GM18858 (cell line): ENCODE measurements at regions not wholly inside any gene's neighbourhood (a gene's known extent, or its start where the extent isn't known, plus 50 kb on each side); places are given as distances from the start of the nearest gene placed in this dataset.

Source experiments
- ATAC-seq: cut with Tn5 transposase; IDR thresholded peaks from one replicate; pipeline ENCODE4 v1.9.1; 2021; ENCODE audit not compliant: unreplicated experiment

DNA sequence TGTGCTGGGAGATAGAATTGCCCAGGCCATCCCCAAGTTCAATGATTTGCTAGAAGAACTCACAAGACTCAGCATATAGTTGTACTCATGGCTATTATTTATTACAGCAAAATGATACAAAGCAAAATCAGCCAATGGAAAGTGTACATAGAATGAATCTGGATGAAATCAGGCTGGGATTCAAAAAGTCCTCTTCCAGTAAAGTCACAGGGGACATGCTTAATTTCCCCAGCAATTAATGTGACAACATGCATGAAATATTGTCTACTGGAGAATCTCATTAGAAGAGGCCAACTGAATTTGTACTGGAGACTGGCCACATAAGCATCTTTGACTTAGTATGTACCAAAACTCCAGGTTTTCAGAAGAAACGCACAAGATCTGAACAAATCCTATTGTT lies 1043.1 kb downstream of the NAALADL2 start:
- ATAC-seq, result no peak

GRCh38 chr3:175898194-175898593 lies 1039.1 kb downstream of the NAALADL2 start:
- ATAC-seq, result no peak

- ATAC-seq, result no peak
Observed at GRCh38 chr3:175896655-175897054, 1037.5 kb downstream of the NAALADL2 start.

- ATAC-seq, result no peak
Observed at GRCh38 chr3:175895731-175896130, 1036.6 kb downstream of the NAALADL2 start.

- ATAC-seq, result no peak
Observed at GRCh38 chr3:175893566-175893965, 1034.4 kb downstream of the NAALADL2 start.

DNA sequence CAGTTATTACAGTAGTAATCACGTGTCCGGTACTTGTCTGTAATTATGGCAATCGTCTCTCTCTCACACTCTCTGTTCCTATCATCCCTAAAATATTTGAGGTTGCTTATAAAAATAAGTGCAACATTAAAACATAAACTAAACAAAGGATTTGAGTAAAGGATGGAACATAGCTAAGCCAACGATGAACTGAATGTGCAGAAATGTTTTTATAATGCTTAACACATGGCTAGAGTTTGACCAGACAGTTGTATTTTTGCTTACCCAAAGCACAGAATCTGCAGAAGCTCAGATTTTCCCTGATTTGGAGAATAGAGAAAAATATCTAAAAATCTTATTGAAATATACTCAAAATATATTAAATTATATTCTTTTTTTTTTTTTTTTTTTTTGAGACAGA lies 1030.9 kb downstream of the NAALADL2 start:
- ATAC-seq, result no peak

DNA sequence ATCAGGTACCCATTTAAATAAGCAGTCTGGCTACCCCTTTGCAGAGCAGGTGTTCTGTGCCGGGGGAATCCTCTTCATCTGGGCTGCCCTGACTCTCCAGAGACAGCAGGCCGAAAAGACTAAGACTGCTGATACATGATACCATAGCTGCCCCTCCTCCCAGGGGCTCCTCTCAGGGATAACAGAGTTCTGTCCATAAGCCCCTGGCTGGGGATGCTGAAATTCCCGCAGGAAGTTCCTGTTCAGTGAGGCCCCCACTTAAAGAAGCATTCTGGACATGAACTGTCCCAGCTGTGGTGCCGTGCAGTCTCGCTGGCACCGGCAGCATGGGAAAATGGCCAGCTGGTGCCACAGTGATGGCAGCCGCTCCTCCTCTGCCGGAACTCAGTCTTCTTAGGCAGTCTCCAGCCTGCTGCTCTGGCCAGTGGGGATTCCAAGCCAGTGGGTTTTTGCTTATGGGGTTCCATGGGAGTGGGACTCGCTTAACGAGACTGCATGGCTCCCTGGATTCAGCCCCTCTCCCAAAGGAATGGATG lies 1026.2 kb downstream of the NAALADL2 start:
- no peak for ATAC-seq

DNA sequence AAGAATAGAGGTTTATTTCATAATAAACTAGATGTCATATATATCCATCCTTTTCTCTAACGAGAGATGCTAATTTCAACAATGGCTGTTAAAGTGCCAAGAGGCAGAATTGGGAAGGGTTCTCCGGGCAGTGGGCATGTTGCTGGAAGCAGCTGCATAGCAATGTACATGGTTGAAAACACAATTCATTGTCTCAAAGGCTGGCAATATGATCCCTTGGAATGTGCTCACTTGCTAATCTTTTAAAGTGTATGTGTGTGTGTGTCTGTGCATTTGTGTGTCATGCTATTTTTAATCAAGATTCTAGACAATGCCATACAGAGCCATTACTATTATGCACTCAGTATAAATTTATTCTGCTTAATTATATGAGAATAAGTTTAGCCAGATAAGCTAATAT lies 1020.3 kb downstream of the NAALADL2 start:
- ATAC-seq, result no peak

DNA sequence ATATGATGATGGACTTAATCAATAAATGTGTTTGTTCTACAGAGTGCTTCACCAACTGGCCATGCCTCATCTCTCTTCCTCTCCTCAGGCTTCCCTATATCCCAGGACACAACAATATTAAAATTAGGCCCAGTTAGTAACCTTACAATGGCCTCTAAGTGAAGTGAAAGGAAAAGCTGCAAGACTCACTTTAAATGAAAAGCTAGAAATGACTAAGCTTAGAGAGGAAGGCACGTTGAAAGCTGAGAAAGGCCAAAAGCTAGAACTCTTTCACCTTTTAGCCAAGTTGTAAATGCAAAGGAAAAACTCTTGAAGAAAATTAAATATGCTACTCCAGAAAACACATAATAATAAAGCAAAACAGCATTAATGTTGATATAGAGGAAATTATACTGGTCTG lies 1010.3 kb downstream of the NAALADL2 start:
- peak; percentile 92 for ATAC-seq

- no peak for ATAC-seq
Observed at GRCh38 chr3:175868626-175869025, 1009.5 kb downstream of the NAALADL2 start.

DNA sequence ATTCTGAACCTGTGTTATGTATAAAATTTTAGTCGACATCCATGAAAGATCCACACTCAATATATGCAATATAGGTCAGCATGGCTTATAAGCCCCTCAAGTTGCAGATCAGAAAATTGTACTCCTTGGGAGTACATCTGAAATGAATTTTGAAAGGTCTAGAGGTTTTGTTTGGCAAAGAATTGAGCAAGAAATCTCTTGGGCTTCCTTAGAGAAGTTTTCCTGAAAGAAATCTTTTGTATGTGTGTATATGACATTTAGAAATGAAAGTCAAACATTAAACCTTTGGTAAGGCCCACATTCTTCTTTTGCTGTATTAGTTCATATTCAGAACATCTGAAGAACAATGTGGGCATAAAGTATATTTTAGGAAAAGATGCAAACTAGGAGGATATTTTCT lies 1006.6 kb downstream of the NAALADL2 start:
- ATAC-seq, result no peak

DNA sequence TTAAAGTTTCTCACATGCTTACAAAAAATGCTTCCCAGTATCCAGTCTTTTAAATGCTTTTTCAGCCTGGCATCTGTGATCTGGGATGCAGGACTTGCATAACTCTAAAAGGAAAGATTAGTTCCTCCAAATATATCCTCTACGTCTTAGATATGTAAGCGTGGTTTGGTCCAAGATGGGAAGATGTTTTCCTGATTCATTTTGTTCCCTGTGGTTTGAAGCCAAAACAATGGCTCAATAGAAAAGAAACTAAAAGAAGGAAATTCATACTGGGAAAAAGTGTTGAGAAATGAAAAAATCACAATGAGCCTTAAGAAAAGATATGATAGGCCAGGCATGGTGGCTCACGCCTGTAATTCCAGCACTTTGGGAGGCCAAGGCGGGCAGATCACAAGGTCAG lies 1002.8 kb downstream of the NAALADL2 start:
- ATAC-seq, result no peak
